Stimulated activated memory B cell treated with anti-CD40 and anti-IgM and Interleukin-4, amounts not matched to agents 10 μg/mL and 1 μg/mL and 100 μg/mL, for 72 hours (primary cell): ENCODE measurements at regions not wholly inside any gene's neighbourhood (a gene's known extent, or its start where the extent isn't known, plus 50 kb on each side); places are given as distances from the start of the nearest gene placed in this dataset.
A peak's percentile ranks its signal among the peaks of the same experiment; 100 is the strongest.
"Not testable (repeated sequence)": the region's sequence is repeated elsewhere in the genome, so short reads cannot be mapped to it uniquely, and the experiment has no call there.

Experiments used
- ATAC-seq: fragments of 150-1000 bp; cut with Tn5 transposase; 2 replicates; pipeline ENCODE4 v1.10.0; 2021
- H3K27ac Mint-ChIP-seq: one replicate; pipeline ENCODE4 v1.8.0; 2022; ENCODE audit warnings: mild to moderate bottlenecking, mixed read lengths
- H3K27me3 Mint-ChIP-seq: one replicate; pipeline ENCODE4 v1.8.0; 2022; ENCODE audit warnings: mixed read lengths
- H3K36me3 Mint-ChIP-seq: one replicate; pipeline ENCODE4 v1.8.0; 2022; ENCODE audit warnings: mixed read lengths
- H3K4me1 Mint-ChIP-seq: one replicate; pipeline ENCODE4 v1.8.0; 2022; ENCODE audit warnings: mixed read lengths
- H3K4me3 Mint-ChIP-seq: one replicate; pipeline ENCODE4 v1.8.0; 2022; ENCODE audit warnings: mild to moderate bottlenecking, moderate library complexity, mixed read lengths
- H3K9me3 Mint-ChIP-seq: one replicate; pipeline ENCODE4 v1.8.0; 2022; ENCODE audit warnings: mixed read lengths

DNA sequence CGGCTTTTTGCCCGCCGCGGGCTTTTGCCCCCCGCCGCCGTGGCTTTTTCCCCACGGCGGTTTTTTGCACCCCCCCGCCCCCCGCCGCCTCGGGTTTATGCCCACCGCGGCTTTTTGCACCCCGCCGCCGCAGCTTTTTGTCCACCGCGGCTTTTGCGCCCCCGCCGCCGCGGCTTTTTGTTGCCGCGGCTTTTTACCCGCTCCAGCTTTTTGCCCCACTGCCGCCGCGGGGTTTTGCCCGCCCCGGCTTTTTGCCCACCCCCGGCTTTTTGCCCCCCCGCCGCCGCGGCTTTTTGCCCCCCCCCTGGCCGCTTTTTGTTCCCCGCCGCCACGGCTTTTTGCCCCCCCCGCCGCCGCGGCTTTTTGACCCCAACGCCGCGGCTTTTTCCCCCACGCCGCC, 2785.8 kb downstream of the RPIA start:
- Mint-ChIP-seq H3K27ac (peak overlapping the region; percentile 81), H3K4me3 (peak overlapping the region; percentile 53), H3K27me3 (peaks cover 42% of the 10 kb centered on the region)
- ATAC-seq, H3K9me3 Mint-ChIP-seq, H3K36me3 Mint-ChIP-seq, H3K4me1 Mint-ChIP-seq: not testable (repeated sequence)

DNA sequence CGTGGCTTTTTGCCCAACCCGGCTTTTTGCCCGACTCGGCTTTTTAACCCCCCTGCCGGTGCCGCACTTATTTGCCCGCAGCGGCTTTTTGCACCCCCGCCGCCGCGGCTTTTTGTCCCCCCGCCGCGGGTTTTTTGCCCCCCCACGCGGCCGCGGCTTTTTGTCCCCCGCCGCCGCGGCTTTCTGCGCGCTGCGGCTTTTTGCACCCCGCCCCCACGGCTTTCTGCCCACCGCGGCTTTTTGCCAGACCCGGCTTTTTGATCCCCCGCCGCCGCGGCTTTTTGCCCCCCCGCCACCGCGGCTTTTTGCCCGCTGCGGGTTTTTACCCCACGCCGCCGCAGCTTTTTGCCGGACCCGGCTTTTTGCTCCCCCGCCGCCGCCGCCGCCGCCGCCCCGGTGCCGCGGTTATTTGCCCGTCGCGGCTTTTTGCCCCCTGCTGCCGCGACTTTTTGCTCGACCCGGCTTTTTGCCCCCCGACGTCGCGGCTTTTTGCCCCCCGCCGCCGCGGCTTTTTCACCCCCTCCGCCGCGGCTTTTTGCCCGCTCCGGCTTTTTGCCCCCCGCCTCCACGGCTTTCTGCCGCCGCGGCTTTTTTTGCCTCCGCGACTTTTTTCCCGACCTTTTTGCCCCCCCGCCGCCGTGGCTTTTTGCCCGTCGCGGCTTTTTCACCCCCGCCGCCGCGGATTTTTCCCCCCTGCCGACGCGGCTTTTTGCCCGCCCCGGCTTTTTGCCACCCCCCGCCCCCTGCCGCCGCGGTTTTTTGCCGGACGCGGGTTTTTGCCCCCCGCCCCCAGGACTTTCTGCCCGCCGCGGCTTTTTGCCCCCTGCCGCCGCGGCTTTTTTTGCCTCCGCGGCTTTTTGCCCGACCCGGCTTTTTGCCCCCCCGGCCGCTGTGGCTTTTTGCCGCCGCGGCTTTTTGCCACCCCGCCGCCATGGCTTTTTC, 2786.5 kb downstream of the RPIA start:
- H3K9me3 Mint-ChIP-seq = peaks cover 3% of the 10 kb centered on the region
- H3K4me1 Mint-ChIP-seq = peaks cover 7% of the 10 kb centered on the region
- no peak for ATAC-seq
- H3K36me3 Mint-ChIP-seq = no peaks in the 10 kb centered on the region
- H3K27ac Mint-ChIP-seq = peak overlapping the region; percentile 81
- H3K4me3 Mint-ChIP-seq = peak overlapping the region; percentile 68
- H3K27me3 Mint-ChIP-seq = peaks cover 42% of the 10 kb centered on the region

DNA sequence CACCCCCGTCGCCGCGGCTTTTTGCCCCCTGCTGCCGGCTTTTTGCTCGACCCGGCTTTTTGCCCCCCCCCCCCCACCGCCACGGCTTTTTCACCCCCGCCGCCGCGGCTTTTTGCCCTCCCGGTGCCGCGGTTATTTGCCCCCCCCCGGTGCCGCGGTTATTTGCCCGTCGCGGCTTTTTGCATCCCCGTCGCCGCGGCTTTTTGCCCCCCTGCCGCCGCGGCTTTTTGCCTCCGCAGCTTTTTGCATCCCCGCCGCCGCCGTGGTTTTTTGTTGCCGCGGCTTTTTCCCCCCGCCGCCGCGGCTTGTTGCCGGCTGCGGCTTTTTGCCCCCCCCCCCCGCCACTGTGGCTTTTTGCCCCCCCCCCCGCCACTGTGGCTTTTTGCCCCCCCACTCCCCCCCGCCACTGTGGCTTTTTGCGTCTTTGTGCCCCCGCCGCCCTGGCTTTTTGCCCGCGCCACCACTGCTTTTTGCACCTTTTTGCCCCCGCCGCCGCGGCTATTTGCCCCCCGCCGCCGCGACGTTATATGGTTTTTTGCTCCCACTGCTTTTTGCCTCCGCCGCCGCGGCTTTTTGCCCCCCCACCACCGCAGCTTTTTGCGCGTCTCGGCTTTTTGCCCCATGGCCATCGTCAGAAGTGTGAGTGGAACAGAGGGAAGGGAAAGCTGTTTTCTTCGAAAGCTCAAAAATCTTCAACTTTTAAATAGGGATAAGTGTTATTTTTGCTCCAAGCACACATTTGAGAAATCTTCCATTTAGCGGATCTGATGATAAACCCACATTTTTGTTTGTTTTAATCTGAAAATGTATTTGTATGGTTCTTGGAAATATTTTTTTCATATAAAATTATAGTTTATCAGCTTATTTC, 2787.6 kb downstream of the RPIA start:
- not testable (repeated sequence) for ATAC-seq, H3K9me3 Mint-ChIP-seq, H3K4me1 Mint-ChIP-seq, H3K36me3 Mint-ChIP-seq
- Mint-ChIP-seq H3K27me3 (peaks cover 42% of the 10 kb centered on the region), H3K27ac (peak overlapping the region; percentile 81), H3K4me3 (peak overlapping the region; percentile 85)

DNA sequence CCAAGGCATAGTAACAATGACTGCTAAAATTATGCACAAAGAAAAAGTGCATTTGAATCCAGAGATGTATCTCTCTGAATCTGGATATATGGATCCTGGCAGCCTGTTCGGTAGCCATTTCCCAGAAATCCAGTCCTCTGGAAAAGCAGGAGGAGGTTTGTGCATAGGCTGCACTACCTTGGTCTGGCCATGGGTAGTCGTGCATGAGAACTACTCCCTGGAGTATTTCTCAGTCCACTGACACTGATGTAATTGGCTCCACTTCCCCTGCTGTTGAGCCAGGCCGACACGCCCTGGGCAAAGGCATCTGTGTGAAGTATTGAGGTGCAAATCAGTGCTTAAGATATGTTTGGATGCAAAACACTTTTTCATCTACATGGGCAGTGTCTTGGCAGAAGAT, 2793.8 kb downstream of the RPIA start:
- not testable (repeated sequence) for H3K36me3 Mint-ChIP-seq, H3K4me1 Mint-ChIP-seq, H3K27me3 Mint-ChIP-seq, ATAC-seq, H3K27ac Mint-ChIP-seq, H3K4me3 Mint-ChIP-seq, H3K9me3 Mint-ChIP-seq

DNA sequence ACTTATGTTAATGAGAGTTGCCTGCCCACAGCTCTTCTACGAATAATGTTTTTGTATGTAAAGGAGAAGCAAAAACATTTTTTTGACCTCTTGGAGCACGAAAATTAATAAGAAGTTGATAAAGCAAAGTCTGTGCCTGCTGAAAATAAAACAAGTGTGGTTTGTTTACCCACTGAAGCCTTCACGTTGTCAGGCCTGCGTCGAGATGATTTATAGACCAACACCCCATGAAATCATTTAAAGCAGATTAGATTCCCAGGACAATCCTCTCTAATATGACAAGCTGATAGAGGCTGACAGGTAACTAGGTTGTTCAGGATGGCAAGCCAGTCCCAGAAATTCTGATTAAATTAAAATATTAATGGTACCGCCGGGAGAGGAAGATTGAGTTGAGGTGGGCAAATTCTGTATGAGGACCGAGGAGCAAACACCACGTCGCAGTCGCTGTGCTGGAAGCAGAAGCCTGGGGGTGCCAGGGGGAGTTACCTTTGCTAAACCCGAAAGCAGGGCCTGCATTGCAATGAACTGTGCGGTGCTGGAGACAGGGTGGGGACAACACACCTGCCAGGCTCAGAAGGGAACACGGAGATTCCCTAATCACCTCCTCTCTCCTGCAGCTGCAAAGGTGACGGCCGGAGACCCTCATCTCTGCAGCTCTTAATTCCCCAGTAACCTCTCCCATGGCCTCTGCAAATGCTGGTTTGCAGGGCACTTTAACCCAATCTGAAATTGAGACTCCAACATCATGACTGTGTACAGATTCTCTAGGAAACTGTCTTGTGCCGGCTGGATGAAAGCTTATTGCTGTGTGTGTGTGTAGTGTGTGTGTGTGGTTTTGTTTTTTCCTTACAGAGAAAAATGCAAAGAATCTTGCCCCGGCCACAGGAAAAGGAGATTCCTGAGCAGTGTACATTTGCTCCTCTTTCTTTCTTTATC, 2805.9 kb downstream of the RPIA start:
- not testable (repeated sequence) for H3K4me3 Mint-ChIP-seq, H3K36me3 Mint-ChIP-seq, H3K27ac Mint-ChIP-seq, H3K27me3 Mint-ChIP-seq, H3K4me1 Mint-ChIP-seq, H3K9me3 Mint-ChIP-seq
- peak; percentile 48 for ATAC-seq

DNA sequence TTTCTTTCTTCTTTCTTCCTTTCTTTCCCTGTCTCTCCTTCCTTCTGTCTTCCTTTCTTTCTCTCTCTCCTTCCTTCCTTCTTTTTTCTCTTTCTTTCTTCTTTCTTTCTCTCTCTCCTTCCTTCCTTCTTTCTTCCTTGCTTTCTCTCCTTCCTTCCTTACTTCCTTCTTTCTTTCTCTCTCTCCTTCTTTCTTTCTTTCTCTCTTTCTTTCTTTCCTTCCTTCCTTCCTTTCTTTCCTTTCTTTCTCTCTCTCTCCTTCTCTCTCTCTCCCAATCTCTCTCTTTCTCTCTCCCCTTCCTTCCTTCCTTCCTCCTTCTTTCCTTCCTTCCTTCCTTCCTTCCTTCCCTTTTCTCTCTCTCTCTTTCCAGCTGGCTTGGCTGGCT, 2806.6 kb downstream of the RPIA start:
- H3K36me3 Mint-ChIP-seq, ATAC-seq, H3K9me3 Mint-ChIP-seq, H3K4me3 Mint-ChIP-seq, H3K27ac Mint-ChIP-seq, H3K4me1 Mint-ChIP-seq, H3K27me3 Mint-ChIP-seq: not testable (repeated sequence)

DNA sequence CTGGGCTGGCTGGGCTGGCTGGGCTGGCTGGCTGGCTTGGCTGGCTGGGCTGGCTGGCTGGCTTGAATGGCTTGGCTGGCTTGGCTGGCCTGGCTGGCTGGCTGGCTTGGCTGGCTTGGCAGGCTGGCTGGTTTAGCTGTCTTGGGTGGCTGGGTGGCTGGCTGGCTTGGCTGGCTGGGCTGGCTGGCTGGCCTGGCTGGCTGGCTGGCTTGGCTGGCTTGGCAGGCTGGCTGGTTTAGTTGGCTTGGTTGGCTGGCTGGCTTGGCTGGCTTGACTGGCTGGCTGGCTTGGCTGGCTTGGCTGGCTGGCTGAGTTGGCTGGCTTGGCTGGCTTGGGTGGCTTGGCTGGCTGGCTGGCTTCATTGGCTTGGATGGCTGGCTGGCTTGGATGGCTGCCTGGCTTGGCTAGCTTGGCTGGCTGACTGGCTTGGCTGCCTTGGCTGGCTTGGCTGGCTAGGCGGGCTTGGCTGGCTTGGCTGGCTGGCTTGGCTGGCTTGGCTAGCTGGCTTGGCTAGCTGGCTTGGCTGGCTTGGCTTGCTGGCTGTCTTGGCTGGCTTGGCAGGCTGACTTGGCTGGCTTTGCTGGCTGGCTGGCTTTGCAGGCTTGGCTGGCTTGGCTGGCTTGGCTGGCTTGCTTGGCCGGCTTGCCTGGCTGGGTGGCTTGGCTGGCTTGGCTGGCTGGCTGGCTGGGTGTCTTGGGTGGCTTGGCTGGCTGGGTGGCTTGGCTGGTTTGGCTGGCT, 2807.2 kb downstream of the RPIA start:
- not testable (repeated sequence) for H3K4me3 Mint-ChIP-seq, H3K27me3 Mint-ChIP-seq, H3K9me3 Mint-ChIP-seq, H3K4me1 Mint-ChIP-seq, H3K27ac Mint-ChIP-seq, H3K36me3 Mint-ChIP-seq, ATAC-seq

DNA sequence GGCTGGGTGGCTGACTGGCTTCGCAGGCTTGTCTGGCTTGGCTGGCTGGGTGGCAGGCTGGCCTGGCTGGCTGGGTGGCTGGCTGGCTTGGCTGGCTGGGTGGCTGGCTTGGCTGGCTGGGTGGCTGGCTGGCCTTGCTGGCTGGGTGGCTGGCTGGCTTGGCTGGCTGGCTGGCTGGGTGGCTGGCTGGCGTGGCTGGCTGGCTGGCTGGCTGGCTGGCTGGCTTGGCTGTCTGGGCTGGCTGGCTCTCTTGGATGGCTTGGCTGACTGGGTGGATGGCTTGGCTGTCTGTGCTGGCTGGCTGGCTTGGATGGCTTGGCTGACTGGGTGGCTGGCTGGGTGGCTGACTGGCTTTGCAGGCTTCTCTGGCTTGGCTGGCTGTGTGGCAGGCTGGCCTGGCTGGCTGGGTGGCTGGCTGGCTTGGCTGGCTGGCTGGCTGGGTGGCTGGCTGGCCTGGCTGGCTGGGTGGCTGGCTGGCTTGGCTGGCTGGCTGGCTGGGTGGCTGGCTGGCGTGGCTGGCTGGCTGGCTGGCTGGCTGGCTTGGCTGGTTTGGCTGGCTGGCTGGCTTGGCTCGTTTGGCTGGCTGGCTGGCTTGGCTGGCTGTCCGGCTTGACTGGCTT, 2808.1 kb downstream of the RPIA start:
- H3K36me3 Mint-ChIP-seq, H3K4me1 Mint-ChIP-seq, H3K9me3 Mint-ChIP-seq, H3K27ac Mint-ChIP-seq, ATAC-seq, H3K27me3 Mint-ChIP-seq, H3K4me3 Mint-ChIP-seq: not testable (repeated sequence)

DNA sequence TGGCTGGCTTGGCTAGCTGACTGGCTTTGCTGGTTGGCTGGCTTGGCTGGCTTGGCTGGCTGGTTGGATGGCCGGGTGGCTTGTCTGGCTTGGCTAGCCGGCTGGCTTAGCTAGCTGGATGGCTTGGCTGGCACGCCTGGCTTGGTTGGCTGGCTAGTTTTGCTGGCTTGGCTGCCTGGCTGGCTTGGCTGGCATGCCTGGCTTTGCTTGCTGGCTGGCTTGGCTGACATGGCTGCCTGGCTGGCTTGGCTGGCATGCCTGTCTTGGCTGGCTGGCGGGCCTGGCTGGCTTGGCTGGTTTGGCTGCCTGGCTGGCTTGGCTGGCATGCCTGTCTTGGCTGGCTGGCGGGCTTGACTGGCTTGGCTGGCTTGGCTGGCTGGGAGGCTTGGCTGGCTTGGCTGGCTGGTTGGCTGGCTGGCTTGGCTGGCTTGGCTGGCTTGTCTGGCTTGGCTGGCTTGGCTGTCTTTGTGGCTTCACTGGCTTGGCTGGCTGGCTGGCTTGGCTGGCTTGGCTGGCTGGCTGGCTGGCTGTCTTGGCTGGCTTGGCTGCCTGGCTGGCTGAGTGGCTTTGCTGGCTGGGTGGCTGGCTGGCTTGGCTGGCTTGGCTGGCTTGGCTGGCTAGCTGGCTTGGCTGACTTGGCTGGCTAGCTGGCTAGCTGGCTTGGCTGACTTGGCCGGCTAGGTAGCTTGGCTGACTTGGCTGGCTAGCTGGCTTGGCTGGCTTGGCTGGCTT, 2808.9 kb downstream of the RPIA start:
- not testable (repeated sequence) for H3K27me3 Mint-ChIP-seq, H3K9me3 Mint-ChIP-seq, H3K4me1 Mint-ChIP-seq, H3K4me3 Mint-ChIP-seq, ATAC-seq, H3K36me3 Mint-ChIP-seq, H3K27ac Mint-ChIP-seq

DNA sequence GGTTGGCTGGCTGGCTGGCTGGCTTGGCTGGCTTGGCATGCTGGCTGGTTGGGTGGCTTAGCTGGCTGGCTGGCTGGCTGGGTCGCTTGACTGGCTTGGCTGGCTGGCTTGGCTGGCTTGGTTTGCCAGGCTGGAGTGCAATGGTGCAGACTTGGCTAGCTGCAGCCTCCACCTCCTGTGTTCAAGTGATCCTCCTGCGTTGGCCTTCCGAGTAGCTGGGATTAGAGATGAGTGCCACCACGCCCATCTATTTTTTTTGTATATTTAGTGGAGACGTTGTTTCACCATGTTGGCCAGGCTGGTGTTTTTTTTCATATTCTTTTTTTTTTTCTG, 2809.5 kb downstream of the RPIA start:
- ATAC-seq = peak; percentile 40
- not testable (repeated sequence) for H3K4me1 Mint-ChIP-seq, H3K27ac Mint-ChIP-seq, H3K9me3 Mint-ChIP-seq, H3K36me3 Mint-ChIP-seq, H3K4me3 Mint-ChIP-seq, H3K27me3 Mint-ChIP-seq

DNA sequence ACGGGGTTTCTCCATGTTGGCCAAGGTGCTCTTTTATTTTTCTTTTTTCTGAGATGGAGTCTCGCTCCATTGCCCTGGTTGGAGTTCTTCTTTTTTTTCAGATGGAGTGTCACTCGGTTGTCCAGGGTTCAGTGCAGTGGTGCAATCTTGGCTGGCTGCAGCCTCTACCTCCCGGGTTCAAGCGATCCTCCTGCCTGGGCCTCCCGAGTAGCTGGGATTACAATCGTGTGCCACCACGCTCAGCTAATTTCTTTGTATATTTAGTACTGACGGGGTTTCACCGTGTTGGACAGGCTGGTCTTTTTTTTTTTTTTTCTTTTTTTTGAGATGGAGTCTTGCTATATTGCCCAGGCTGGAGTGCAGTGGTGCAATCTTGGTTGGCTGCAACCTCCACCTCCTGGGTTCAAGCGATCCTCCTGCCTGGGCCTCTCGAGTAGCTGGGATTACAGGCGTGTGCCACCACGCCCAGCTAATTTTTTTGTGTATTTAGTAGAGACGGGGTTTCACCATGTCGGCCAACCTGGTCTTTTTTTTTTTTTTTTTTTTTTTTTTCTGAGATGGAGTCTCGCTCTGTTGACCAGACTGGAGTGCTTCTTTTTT, 2810.1 kb downstream of the RPIA start:
- H3K27me3 Mint-ChIP-seq, H3K36me3 Mint-ChIP-seq, ATAC-seq, H3K4me1 Mint-ChIP-seq, H3K9me3 Mint-ChIP-seq, H3K4me3 Mint-ChIP-seq, H3K27ac Mint-ChIP-seq: not testable (repeated sequence)

DNA sequence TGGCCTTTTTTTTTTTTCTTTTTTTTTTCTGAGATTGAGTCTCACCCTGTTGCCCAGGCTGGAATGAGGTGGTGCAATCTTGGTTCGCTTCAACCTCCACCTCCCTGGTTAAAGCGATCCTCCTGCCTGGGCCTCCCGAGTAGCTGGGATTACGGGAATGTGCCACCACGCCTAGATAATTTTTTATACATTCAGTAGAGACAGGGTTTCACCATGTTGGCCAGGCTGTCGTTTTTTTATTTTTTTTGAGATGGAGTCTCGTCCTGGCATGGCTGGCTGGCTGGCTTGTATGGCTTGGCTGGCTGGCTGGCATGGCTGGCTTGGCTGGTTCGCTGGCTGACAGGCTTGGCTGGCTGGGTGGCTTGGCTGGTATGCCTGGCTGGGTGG, 2812.1 kb downstream of the RPIA start:
- H3K4me1 Mint-ChIP-seq, H3K27ac Mint-ChIP-seq, H3K4me3 Mint-ChIP-seq, H3K9me3 Mint-ChIP-seq, H3K36me3 Mint-ChIP-seq, ATAC-seq, H3K27me3 Mint-ChIP-seq: not testable (repeated sequence)

DNA sequence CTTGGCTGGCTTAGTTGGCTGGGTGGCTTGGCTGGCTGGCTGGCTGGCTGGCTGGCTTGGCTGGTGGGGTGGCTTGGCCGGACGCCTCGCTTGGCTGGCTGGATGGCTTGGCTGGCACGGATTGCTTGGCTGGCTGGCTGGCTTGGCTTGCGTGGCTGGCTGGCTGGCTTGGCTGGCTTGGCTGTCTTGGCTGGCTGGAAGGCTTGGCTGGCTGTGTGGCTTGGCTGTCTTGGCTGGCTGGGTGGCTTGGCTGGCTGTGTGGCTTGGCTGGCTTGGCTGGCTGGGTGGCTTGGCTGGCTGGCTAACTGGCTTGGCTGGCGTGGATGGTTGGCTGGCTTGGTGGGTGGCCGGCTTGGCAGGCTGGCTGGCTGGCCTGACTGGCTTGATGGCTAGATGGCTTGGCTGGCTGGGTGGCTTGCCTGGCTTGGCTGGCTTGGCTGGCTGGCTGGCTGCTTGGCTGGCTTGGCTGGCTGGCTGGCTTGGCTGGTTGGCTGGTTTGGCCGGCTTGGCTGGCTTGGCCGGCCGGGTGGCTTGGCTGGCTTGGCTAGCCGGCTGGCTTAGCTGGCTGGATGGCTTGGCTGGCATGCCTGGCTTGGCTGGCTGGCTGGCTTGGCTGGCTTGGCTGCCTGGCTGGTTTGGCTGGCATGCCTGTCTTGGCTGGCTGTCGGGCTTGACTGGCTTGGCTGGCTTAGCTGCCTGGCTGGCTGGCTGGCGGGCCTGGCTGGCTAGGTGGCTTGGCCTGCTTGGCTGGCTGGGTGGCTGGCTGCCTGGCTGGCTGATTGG, 2812.7 kb downstream of the RPIA start:
- H3K4me3 Mint-ChIP-seq, H3K27ac Mint-ChIP-seq, ATAC-seq, H3K9me3 Mint-ChIP-seq, H3K27me3 Mint-ChIP-seq, H3K36me3 Mint-ChIP-seq, H3K4me1 Mint-ChIP-seq: not testable (repeated sequence)
